ENCODE measurements at regions not wholly inside any gene's neighbourhood (a gene's known extent, or its start where the extent isn't known, plus 50 kb on each side); places are given as distances from the start of the nearest gene placed in this dataset.

GRCh38 chr19:28393574-28394336 is 819.2 kb downstream of the UQCRFS1 start:
- dilution Hi-C loops (cut with MboI; ENCODE audit: extremely low pct_ligation_motif_present, low sequenced_read_pairs) (no loop called here), intact Hi-C loops (cut with micrococcal nuclease) (no loop called here)
- CTCF ChIA-PET, result no interaction called here
- Histone ChIP-seq H4K20me1 (replicated peaks; ENCODE audit: control insufficient read depth, extremely low read depth, insufficient read depth, low read length) (no peaks in the 10 kb centered on the region), H3K9ac (replicated peaks; ENCODE audit: extremely low read depth, insufficient read depth, low read length) (no peak overlapping the region), H3K79me2 (ENCODE audit: control insufficient read depth, insufficient read depth, low read length) (no peaks in the 10 kb centered on the region), H3K27ac (ENCODE audit: insufficient read depth, low read depth, low read length) (no peak overlapping the region), H3K4me1 (ENCODE audit: control insufficient read depth, extremely low read depth, insufficient read depth, low read length) (no peaks in the 10 kb centered on the region), H3K36me3 (ENCODE audit: control insufficient read depth in 2 of 2, extremely low read depth in 1 of 2, insufficient read depth in 2 of 2, low read length in 2 of 2) (no peaks in the 10 kb centered on the region), H3K9me3 (replicated peaks; ENCODE audit: control insufficient read depth, insufficient read depth, low read length) (no peaks in the 10 kb centered on the region), H3K27me3 (ENCODE audit: control insufficient read depth in 2 of 2, insufficient read depth in 2 of 2, low read length in 2 of 2) (no peaks in the 10 kb centered on the region), H3K9me1 (replicated peaks; ENCODE audit: control insufficient read depth, extremely low read depth, insufficient read depth, low read length) (no peaks in the 10 kb centered on the region), H2AFZ (ENCODE audit: low read depth, low read length) (no peak overlapping the region), H3K4me3 (replicated peaks in 1 of 3; ENCODE audit: insufficient read depth in 1 of 3, low read depth in 1 of 3, low read length in 3 of 3) (no peak overlapping the region), H3K4me2 (ENCODE audit: insufficient read depth, low read length) (no peak overlapping the region)
- FAIRE-seq (no peak), DNase-seq (ENCODE audit: low read depth, low spot score) (no peak)
- POLR2A ChIA-PET, result no interaction called here
- no TSS peak for BruUV-seq (replicated peaks)
- TF ChIP-seq MYC (IDR thresholded peaks at IDR 0.05; ENCODE audit: low read depth, low read length) (no peak), EZH2 (IDR thresholded peaks at IDR 0.05; ENCODE audit: borderline replicate concordance, low read depth, low read length, severe bottlenecking) (no peak), FOS (IDR thresholded peaks at IDR 0.05; ENCODE audit: borderline replicate concordance, insufficient read depth, low read length) (no peak)

DNA sequence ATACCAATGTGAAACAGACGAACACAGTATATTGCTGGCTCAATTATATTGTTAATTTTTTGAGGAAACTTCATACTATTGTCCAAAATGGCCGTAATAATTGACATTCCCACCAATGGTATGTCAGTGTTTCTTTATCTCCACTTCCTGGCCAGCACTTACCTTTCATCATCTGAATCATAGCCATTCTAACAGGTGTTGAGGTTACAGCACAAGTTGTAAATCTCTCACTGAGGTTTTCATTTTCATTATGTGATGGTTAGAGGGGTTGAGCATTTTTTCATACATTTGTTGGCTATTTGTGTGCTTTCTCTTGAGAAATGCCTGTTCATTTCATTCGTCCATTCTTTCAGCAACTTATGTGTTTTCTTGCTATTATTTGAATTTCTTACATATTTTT is 824.0 kb downstream of the UQCRFS1 start:
- Histone ChIP-seq H3K9me1 (replicated peaks; ENCODE audit: control insufficient read depth, extremely low read depth, insufficient read depth, low read length) (no peaks in the 10 kb centered on the region), H3K4me1 (ENCODE audit: control insufficient read depth, extremely low read depth, insufficient read depth, low read length) (no peaks in the 10 kb centered on the region), H3K36me3 (ENCODE audit: control insufficient read depth in 2 of 2, extremely low read depth in 1 of 2, insufficient read depth in 2 of 2, low read length in 2 of 2) (no peaks in the 10 kb centered on the region), H2AFZ (ENCODE audit: low read depth, low read length) (no peak overlapping the region), H3K79me2 (ENCODE audit: control insufficient read depth, insufficient read depth, low read length) (no peaks in the 10 kb centered on the region), H3K27me3 (ENCODE audit: control insufficient read depth in 2 of 2, insufficient read depth in 2 of 2, low read length in 2 of 2) (no peaks in the 10 kb centered on the region), H3K4me3 (replicated peaks in 1 of 3; ENCODE audit: insufficient read depth in 1 of 3, low read depth in 1 of 3, low read length in 3 of 3) (no peak overlapping the region), H3K9ac (replicated peaks; ENCODE audit: extremely low read depth, insufficient read depth, low read length) (no peak overlapping the region), H4K20me1 (replicated peaks; ENCODE audit: control insufficient read depth, extremely low read depth, insufficient read depth, low read length) (no peaks in the 10 kb centered on the region), H3K9me3 (replicated peaks; ENCODE audit: control insufficient read depth, insufficient read depth, low read length) (no peaks in the 10 kb centered on the region), H3K4me2 (ENCODE audit: insufficient read depth, low read length) (no peak overlapping the region), H3K27ac (ENCODE audit: insufficient read depth, low read depth, low read length) (no peak overlapping the region)
- intact Hi-C loops (cut with micrococcal nuclease), result no loop called here
- ChIA-PET POLR2A (no interaction called here), CTCF (no interaction called here)
- TF ChIP-seq EZH2 (IDR thresholded peaks at IDR 0.05; ENCODE audit: borderline replicate concordance, low read depth, low read length, severe bottlenecking), result no peak
- TF ChIP-seq FOS (IDR thresholded peaks at IDR 0.05; ENCODE audit: borderline replicate concordance, insufficient read depth, low read length), result no peak
- TF ChIP-seq, protein P1, sequence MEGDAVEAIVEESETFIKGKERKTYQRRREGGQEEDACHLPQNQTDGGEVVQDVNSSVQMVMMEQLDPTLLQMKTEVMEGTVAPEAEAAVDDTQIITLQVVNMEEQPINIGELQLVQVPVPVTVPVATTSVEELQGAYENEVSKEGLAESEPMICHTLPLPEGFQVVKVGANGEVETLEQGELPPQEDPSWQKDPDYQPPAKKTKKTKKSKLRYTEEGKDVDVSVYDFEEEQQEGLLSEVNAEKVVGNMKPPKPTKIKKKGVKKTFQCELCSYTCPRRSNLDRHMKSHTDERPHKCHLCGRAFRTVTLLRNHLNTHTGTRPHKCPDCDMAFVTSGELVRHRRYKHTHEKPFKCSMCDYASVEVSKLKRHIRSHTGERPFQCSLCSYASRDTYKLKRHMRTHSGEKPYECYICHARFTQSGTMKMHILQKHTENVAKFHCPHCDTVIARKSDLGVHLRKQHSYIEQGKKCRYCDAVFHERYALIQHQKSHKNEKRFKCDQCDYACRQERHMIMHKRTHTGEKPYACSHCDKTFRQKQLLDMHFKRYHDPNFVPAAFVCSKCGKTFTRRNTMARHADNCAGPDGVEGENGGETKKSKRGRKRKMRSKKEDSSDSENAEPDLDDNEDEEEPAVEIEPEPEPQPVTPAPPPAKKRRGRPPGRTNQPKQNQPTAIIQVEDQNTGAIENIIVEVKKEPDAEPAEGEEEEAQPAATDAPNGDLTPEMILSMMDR (IDR thresholded peaks at IDR 0.05; ENCODE audit: extremely low read depth in 1 of 2, insufficient read depth in 1 of 2, low read depth in 1 of 2, low read length in 2 of 2), result no peak
- TF ChIP-seq POLR2A (IDR thresholded peaks at IDR 0.05; ENCODE audit: low read depth, low read length), result no peak
- no peak for TF ChIP-seq MYC (IDR thresholded peaks at IDR 0.05; ENCODE audit: low read depth, low read length)
- TF ChIP-seq POLR2AphosphoS5 (IDR thresholded peaks at IDR 0.05; ENCODE audit: insufficient read depth, low read depth, low read length), result no peak
- no peak for TF ChIP-seq JUN (IDR thresholded peaks at IDR 0.05; ENCODE audit: borderline replicate concordance, insufficient read depth, insufficient read length, low read depth)
- no peak for TF ChIP-seq MAX (IDR thresholded peaks at IDR 0.05; ENCODE audit: insufficient read depth, insufficient read length)
- TF ChIP-seq GATA2 (IDR thresholded peaks at IDR 0.05; ENCODE audit: insufficient read depth, insufficient read length, low read depth, low read length), result no peak
- BruUV-seq (replicated peaks), result no TSS peak
- dilution Hi-C loops (cut with MboI; ENCODE audit: extremely low pct_ligation_motif_present, low sequenced_read_pairs), result no loop called here
- no peak for DNase-seq (ENCODE audit: low read depth, low spot score)
- no peak for FAIRE-seq

Data from endothelial cell of umbilical vein (primary cell).